Brain microvascular endothelial cell (primary cell): ENCODE measurements at regions not wholly inside any gene's neighbourhood (a gene's known extent, or its start where the extent isn't known, plus 50 kb on each side); places are given as distances from the start of the nearest gene placed in this dataset.

ENCODE experiments used
- DNase-seq: peaks from one replicate; pipeline ENCODE4 v3.0.0-alpha.2; 2020
- H3K27ac ChIP-seq: fragments of 250-450 bp; sonication (Bioruptor Pico); 2 replicates; pipeline ENCODE4 v1.5.1; 2020; ENCODE audit warnings: mild to moderate bottlenecking, moderate library complexity
- H3K27me3 ChIP-seq: fragments of 250-450 bp; sonication (Bioruptor Pico); replicated peaks from 2 replicates; pipeline ENCODE4 v1.5.1; 2020; ENCODE audit warnings: mild to moderate bottlenecking
- H3K36me3 ChIP-seq: fragments of 250-450 bp; sonication (Bioruptor Pico); replicated peaks from 2 replicates; pipeline ENCODE4 v1.5.1; 2020; ENCODE audit warnings: mild to moderate bottlenecking
- H3K4me3 ChIP-seq: 2 replicates; pipeline ENCODE4 v1.5.1; 2011; ENCODE audit warnings: low read depth, mild to moderate bottlenecking, control low read depth, low read length, moderate library complexity
- in situ Hi-C: cut with HindIII; loops from 2 replicates; pipeline ENCODE4 v1.10.0; 2017; ENCODE audit warnings: low sequenced_read_pairs, low pct_ligation_motif_present
- TF ChIP-seq, protein P1 (sequence below): IDR thresholded peaks from 2 replicates; pipeline ENCODE4 v1.5.1; 2011; ENCODE audit warnings: low read depth, mild to moderate bottlenecking, moderate library complexity, low read length, control low read depth, inconsistent platforms; ENCODE audit errors: missing control alignments

DNA sequence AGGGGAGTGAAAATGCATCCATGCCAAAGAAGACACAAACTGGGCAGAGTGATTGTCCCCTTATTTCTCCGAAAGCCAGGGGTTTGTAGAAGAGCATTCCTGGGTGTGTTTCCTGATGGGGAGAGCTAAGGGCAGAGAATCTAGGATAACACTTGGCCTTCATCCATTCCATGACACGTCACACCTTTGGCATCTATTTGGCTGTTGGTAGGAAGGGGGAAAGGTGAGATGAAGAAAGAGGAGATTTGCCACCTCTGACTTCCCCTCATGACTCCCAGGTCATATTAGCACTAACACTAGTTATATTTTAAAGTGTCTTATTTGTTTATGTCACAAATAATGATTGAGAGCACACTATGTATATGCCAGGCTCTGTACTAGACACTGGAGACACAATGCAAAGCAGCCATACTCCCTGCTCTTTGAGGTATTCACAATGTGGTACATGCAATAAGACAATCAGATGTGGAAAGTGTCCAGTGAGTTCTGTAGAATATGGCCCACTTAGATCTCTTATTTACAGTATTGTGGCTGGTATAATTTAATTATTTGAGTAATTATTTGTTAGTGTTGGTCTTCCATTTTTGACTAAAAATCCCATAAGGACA is 54.5 kb upstream of the GADD45A start:
- no peaks in the 10 kb centered on the region for H3K27me3 ChIP-seq
- H3K36me3 ChIP-seq = no peaks in the 10 kb centered on the region
- in situ Hi-C loops = no loop called here
- no peak for DNase-seq
- TF ChIP-seq, protein P1, sequence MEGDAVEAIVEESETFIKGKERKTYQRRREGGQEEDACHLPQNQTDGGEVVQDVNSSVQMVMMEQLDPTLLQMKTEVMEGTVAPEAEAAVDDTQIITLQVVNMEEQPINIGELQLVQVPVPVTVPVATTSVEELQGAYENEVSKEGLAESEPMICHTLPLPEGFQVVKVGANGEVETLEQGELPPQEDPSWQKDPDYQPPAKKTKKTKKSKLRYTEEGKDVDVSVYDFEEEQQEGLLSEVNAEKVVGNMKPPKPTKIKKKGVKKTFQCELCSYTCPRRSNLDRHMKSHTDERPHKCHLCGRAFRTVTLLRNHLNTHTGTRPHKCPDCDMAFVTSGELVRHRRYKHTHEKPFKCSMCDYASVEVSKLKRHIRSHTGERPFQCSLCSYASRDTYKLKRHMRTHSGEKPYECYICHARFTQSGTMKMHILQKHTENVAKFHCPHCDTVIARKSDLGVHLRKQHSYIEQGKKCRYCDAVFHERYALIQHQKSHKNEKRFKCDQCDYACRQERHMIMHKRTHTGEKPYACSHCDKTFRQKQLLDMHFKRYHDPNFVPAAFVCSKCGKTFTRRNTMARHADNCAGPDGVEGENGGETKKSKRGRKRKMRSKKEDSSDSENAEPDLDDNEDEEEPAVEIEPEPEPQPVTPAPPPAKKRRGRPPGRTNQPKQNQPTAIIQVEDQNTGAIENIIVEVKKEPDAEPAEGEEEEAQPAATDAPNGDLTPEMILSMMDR = no peak
- H3K27ac ChIP-seq = no peak overlapping the region
- H3K4me3 ChIP-seq = no peak overlapping the region

DNA sequence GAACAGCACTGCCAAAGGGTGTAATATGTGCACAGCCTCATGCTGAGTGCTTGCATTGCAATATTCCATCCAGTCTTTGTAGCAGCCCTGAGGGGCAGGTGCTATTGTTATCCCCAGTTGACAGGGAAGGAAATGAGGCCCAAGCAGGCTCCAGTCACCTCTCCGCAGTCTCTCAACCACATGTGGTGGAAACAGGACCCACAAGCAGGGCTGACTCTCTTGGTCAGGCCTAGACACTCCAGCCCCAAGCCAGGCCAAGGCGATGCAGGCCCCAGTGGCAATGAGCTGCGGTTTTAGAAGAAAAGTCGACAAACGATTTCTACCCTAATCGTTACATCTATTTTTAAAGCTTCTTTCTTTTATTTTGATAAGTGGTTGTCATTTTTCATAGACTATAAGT is 52.6 kb upstream of the GADD45A start:
- no peak overlapping the region for H3K4me3 ChIP-seq
- no peaks in the 10 kb centered on the region for H3K36me3 ChIP-seq
- TF ChIP-seq, protein P1 = no peak
- in situ Hi-C loops = no loop called here
- no peak overlapping the region for H3K27ac ChIP-seq
- no peak for DNase-seq
- H3K27me3 ChIP-seq = no peaks in the 10 kb centered on the region

DNA sequence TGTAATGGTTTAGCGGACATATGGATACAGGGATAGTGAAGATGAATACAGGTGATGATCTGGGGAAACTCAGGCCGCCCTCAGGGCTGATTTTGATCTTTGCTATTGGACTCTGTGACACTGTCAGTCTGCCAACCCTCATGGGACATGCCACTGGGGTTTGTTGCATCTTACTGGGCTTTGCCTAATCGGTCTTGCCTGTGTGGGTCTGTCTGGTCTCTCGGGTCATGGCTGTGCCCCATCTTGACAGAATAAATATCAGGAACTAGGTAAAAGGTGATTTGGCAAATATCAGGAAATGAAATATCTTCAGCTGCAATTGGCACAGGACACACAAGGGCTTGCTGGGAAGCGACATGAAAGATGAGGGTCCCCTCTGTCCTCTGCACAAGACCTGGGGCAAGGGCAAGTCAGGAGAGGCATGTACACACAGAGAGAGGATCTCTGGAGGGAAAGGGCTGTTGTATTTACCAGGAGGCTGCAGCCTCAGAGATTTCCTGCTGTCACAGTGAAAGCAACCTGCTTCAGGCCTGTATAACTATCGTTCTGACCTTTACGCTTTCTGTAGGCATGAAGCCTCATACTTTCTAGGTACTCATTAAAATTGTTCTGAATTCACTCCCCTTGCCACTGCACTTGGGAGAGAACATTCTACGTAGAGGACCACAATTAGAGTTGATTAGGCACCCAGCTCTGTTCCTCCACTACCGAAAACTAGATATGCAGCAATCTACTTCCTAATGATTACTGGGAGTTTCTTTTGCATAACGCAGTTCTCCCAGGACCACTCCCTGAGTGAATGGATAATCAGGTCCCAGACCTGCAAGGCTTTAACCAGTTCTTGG is 52.0 kb upstream of the GADD45A start:
- Histone ChIP-seq H3K4me3 (no peak overlapping the region), H3K36me3 (no peaks in the 10 kb centered on the region), H3K27ac (no peak overlapping the region), H3K27me3 (no peaks in the 10 kb centered on the region)
- DNase-seq = no peak
- in situ Hi-C loops = no loop called here
- TF ChIP-seq, protein P1 = no peak

DNA sequence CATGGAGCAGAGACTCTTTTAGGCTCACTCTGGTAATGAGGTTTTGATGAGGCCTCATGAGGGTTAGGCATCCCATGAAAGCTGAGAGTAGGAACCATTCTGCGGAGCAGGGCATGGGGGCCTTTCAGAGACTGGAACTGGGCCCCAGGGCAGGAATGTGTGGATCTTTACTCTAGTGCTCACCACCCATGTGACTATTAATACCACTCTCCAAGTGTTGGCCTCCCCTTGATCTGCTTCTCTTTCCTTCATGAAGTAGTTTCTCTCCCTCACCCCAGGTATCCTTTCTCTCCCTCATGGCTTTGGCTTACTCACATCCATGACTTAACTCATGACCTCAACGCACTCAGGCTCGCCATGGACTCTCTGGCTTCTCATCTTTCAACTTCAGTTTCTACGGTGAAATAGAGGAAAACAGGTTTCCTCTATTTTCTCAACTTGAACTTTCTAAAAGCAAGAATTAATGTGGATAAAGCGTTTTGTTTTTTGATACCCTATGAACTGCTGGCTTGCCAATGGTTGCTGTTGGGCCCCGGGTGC is 50.5 kb upstream of the GADD45A start:
- no peak overlapping the region for H3K4me3 ChIP-seq
- in situ Hi-C loops = no loop called here
- no peaks in the 10 kb centered on the region for H3K36me3 ChIP-seq
- TF ChIP-seq, protein P1 = no peak
- H3K27me3 ChIP-seq = no peaks in the 10 kb centered on the region
- no peak for DNase-seq
- H3K27ac ChIP-seq = no peak overlapping the region

DNA sequence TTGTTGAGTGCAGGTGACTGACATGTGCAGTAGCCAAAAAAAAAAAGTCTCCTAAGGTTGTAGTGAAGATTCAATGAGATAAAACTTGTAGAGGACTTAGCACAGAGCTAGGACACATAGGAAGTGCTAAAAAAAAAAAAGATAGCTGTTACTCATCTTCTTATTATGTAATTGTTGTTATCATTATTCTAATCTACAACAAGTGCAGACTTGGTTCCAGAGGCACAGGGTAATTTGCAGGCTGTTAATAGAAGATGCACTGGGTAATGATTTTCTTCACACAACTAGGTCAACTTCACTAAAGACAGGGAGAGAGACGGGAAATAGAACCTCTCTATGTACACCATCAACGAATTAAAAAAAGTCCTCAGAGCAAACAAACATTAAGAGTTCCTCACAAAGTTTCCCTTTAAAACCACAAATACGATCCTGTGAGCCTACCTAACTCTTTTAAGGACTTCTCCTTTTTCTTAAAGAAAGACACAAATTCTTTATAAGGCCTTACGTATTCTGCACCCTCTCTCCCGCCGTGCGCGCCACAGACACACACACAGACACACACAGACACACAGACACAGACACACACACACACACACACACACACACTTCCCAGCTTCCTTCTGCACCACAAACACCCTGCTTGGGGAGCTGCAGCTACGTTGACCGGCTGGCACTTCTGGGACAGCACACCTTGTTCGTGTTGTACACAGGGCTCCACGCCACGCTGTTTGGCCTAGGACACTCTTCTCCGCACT is 49.8 kb upstream of the GADD45A start:
- no peak for DNase-seq
- in situ Hi-C loops = no loop called here
- H3K4me3 ChIP-seq = no peak overlapping the region
- H3K27ac ChIP-seq = no peak overlapping the region
- TF ChIP-seq, protein P1 = no peak
- no peaks in the 10 kb centered on the region for H3K36me3 ChIP-seq
- no peaks in the 10 kb centered on the region for H3K27me3 ChIP-seq
